ENCODE measurements at regions not wholly inside any gene's neighbourhood (a gene's known extent, or its start where the extent isn't known, plus 50 kb on each side); places are given as distances from the start of the nearest gene placed in this dataset.

- no peak for TF ChIP-seq CTCF (IDR thresholded peaks at IDR 0.05)
- TF ChIP-seq POLR2A (IDR thresholded peaks at IDR 0.05) = no peak
- no peak for TF ChIP-seq EP300 (IDR thresholded peaks at IDR 0.05)
These were observed 224.4 kb upstream of the MBL2 start for GRCh38 chr10:52997007-52997406.

Data from gastroesophageal sphincter (tissue), 3 donors.